ENCODE measurements at regions not wholly inside any gene's neighbourhood (a gene's known extent, or its start where the extent isn't known, plus 50 kb on each side); places are given as distances from the start of the nearest gene placed in this dataset.

- TF ChIP-seq, protein P1, sequence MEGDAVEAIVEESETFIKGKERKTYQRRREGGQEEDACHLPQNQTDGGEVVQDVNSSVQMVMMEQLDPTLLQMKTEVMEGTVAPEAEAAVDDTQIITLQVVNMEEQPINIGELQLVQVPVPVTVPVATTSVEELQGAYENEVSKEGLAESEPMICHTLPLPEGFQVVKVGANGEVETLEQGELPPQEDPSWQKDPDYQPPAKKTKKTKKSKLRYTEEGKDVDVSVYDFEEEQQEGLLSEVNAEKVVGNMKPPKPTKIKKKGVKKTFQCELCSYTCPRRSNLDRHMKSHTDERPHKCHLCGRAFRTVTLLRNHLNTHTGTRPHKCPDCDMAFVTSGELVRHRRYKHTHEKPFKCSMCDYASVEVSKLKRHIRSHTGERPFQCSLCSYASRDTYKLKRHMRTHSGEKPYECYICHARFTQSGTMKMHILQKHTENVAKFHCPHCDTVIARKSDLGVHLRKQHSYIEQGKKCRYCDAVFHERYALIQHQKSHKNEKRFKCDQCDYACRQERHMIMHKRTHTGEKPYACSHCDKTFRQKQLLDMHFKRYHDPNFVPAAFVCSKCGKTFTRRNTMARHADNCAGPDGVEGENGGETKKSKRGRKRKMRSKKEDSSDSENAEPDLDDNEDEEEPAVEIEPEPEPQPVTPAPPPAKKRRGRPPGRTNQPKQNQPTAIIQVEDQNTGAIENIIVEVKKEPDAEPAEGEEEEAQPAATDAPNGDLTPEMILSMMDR (IDR thresholded peaks at IDR 0.05) = no peak
- no peak for TF ChIP-seq SIN3A (IDR thresholded peaks at IDR 0.05; ENCODE audit: borderline replicate concordance, insufficient read depth, low read depth, low read length)
- TF ChIP-seq TCF7L2 (IDR thresholded peaks at IDR 0.05; ENCODE audit: low read depth, low read length) = no peak
Observed at GRCh38 chr18:8963876-8964275, 138.6 kb upstream of the NDUFV2 start.

All from Panc1 (cell line).